Activated T-helper 17 cell treated with anti-CD3 and anti-CD28 coated beads, Interleukin-2, amount 50 U/mL, for 72 hours (primary cell): ENCODE measurements at regions not wholly inside any gene's neighbourhood (a gene's known extent, or its start where the extent isn't known, plus 50 kb on each side); places are given as distances from the start of the nearest gene placed in this dataset.
"Not testable (repeated sequence)": the region's sequence is repeated elsewhere in the genome, so short reads cannot be mapped to it uniquely, and the experiment has no call there.

Source experiments
- ATAC-seq: fragments of 150-1000 bp; cut with Tn5 transposase; replicated peaks from 2 replicates; pipeline ENCODE4 v1.10.0; 2021; ENCODE audit warnings: mild to moderate bottlenecking, moderate library complexity
- H3K27ac Mint-ChIP-seq: one replicate; pipeline ENCODE4 v1.8.0; 2022; ENCODE audit warnings: mixed read lengths
- H3K27me3 Mint-ChIP-seq: one replicate; pipeline ENCODE4 v1.8.0; 2022; ENCODE audit warnings: mixed read lengths
- H3K36me3 Mint-ChIP-seq: one replicate; pipeline ENCODE4 v1.8.0; 2022; ENCODE audit warnings: low read depth, mild to moderate bottlenecking, mixed read lengths
- H3K4me1 Mint-ChIP-seq: one replicate; pipeline ENCODE4 v1.8.0; 2022; ENCODE audit warnings: mixed read lengths
- H3K4me3 Mint-ChIP-seq: one replicate; pipeline ENCODE4 v1.8.0; 2022; ENCODE audit warnings: mild to moderate bottlenecking, mixed read lengths
- H3K9me3 Mint-ChIP-seq: one replicate; pipeline ENCODE4 v1.8.0; 2022; ENCODE audit warnings: mixed read lengths

DNA sequence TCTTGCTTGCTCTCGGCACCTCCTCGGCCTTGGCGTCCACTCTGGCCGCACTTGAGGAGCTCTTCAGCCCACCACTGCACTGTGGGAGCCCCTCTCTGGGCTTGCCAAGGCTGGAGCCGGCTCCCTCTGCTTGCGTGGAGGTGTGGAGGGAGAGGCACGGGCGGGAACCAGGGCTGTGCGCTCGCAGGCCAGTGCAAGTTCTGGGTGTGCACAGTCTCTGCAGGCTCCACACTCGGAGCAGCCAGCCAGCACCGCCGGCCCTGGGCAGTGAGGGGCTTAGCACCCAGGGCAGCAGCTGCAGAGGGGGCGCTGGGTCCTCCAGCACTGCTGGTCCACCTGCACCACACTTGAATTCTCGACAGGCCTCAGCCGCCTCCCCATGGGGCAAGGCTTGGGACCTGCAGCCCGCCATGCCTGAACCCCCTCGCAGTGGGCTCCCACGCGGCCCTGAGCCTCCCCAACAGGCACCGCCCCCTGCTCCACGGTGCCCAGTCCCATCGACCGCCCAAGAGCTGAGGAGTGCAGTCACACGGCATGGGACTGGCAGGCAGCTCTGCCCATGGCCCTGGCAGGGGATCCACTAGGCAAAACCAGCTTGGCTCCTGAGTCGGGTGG, 411.2 kb upstream of the CHAC2 start:
- Mint-ChIP-seq H3K4me1 (no peaks in the 10 kb centered on the region), H3K4me3 (no peak overlapping the region), H3K9me3 (peaks cover 7% of the 10 kb centered on the region), H3K27ac (no peak overlapping the region), H3K27me3 (no peaks in the 10 kb centered on the region), H3K36me3 (no peaks in the 10 kb centered on the region)
- ATAC-seq: no peak

DNA sequence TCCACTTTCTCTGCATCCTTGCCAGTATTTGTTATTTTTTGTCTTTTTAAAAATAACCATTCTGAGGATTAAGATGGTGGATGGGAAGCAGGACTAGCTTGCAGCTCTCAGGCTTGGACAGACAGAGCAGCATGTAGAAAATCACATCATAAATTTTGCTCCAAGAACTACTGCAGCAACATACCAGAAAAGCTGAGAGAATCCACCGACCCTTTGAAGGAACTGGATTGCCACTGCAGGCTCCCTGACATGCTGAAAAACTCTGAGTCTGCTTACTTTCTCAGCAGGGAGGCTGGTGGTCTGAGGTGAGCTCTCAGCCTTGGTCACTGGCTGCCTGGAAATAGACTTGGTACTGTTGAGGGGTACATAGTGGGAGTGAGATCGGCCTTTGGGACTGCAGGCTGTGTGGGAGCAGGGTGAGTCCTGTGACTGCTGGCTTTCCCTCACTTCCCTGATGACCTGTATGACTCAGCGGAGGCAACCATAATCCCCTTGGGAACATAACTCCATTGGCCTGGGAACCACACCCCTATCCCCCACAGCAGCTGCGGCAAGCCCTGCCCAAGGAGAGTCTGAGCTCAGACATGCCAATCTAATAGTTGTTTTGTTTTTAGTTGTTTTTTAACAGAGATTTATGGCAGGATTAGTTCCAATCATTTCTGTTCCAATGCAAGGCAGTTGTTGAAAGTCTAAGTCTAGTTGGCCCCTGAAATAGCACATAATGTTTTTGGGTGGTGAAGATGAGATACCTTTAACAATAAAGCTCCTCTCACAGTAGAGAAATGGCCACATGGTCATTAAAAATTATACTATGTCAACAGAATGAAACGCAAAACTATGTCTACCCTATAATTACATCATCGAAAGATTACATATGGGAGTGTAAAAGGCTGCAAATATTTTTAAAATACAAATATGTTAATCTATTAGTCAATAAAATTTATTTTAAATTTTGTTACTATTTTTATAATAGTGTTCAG, 414.2 kb upstream of the CHAC2 start:
- Mint-ChIP-seq H3K27ac (no peak overlapping the region), H3K4me3 (no peak overlapping the region), H3K36me3 (no peaks in the 10 kb centered on the region), H3K4me1 (no peaks in the 10 kb centered on the region), H3K9me3 (peaks cover 7% of the 10 kb centered on the region), H3K27me3 (peaks cover 2% of the 10 kb centered on the region)
- no peak for ATAC-seq

GRCh38 chr2:53347269-53347668, 420.3 kb upstream of the CHAC2 start:
- H3K4me3 Mint-ChIP-seq: no peak overlapping the region

GRCh38 chr2:53342248-53342647, 425.4 kb upstream of the CHAC2 start:
- no peaks in the 10 kb centered on the region for H3K27me3 Mint-ChIP-seq
- no peaks in the 10 kb centered on the region for H3K9me3 Mint-ChIP-seq
- no peaks in the 10 kb centered on the region for H3K4me1 Mint-ChIP-seq
- no peak overlapping the region for H3K27ac Mint-ChIP-seq
- no peak overlapping the region for H3K4me3 Mint-ChIP-seq
- ATAC-seq: no peak
- H3K36me3 Mint-ChIP-seq: no peaks in the 10 kb centered on the region

More at GRCh38 chr2:53347269-53347668, 420.3 kb upstream of the CHAC2 start:
- H3K4me1 Mint-ChIP-seq: no peaks in the 10 kb centered on the region
- H3K27me3 Mint-ChIP-seq: peaks cover 2% of the 10 kb centered on the region
- H3K9me3 Mint-ChIP-seq: no peaks in the 10 kb centered on the region
- H3K36me3 Mint-ChIP-seq: no peaks in the 10 kb centered on the region
- ATAC-seq: no peak
- H3K27ac Mint-ChIP-seq: no peak overlapping the region

GRCh38 chr2:53334610-53335009, 433.0 kb upstream of the CHAC2 start:
- Mint-ChIP-seq H3K4me1 (peaks cover 5% of the 10 kb centered on the region), H3K36me3 (no peaks in the 10 kb centered on the region), H3K9me3 (no peaks in the 10 kb centered on the region), H3K27ac (no peak overlapping the region), H3K27me3 (no peaks in the 10 kb centered on the region), H3K4me3 (no peak overlapping the region)
- no peak for ATAC-seq

GRCh38 chr2:53331667-53332066, 435.9 kb upstream of the CHAC2 start:
- Mint-ChIP-seq H3K27ac (no peak overlapping the region), H3K4me1 (peaks cover 5% of the 10 kb centered on the region), H3K27me3 (peaks cover 3% of the 10 kb centered on the region), H3K4me3 (no peak overlapping the region), H3K36me3 (no peaks in the 10 kb centered on the region), H3K9me3 (no peaks in the 10 kb centered on the region)
- ATAC-seq: no peak

DNA sequence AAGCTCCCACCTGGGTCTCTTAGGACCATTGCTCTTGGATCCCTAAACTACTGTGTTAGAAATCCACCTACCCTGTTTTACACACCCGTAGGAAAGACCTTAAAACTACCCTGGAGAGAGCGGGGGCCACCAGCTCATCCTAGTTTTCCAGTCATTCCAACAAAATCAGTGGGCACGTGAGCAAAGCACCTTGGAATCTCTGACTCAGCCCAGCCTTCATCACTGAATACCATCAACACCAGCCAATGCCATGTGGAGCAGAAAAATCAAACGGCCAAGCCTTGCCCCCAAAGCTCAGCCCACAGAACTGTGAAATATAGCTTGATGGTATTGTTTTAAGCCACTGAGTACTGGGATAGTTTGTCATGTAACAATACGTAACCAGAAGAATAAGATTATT, 449.7 kb upstream of the CHAC2 start:
- no peaks in the 10 kb centered on the region for H3K36me3 Mint-ChIP-seq
- no peak overlapping the region for H3K4me3 Mint-ChIP-seq
- no peaks in the 10 kb centered on the region for H3K4me1 Mint-ChIP-seq
- no peak overlapping the region for H3K27ac Mint-ChIP-seq
- ATAC-seq: no peak
- H3K27me3 Mint-ChIP-seq: no peaks in the 10 kb centered on the region
- H3K9me3 Mint-ChIP-seq: no peaks in the 10 kb centered on the region

GRCh38 chr2:53315149-53315548, 452.5 kb upstream of the CHAC2 start:
- H3K36me3 Mint-ChIP-seq: no peaks in the 10 kb centered on the region
- H3K4me3 Mint-ChIP-seq: no peak overlapping the region
- no peaks in the 10 kb centered on the region for H3K4me1 Mint-ChIP-seq
- no peak for ATAC-seq
- no peaks in the 10 kb centered on the region for H3K27me3 Mint-ChIP-seq
- H3K27ac Mint-ChIP-seq: no peak overlapping the region
- no peaks in the 10 kb centered on the region for H3K9me3 Mint-ChIP-seq

GRCh38 chr2:53314718-53315117, 452.9 kb upstream of the CHAC2 start:
- H3K27ac Mint-ChIP-seq: no peak overlapping the region
- H3K36me3 Mint-ChIP-seq: no peaks in the 10 kb centered on the region
- no peaks in the 10 kb centered on the region for H3K4me1 Mint-ChIP-seq
- ATAC-seq: no peak
- no peaks in the 10 kb centered on the region for H3K27me3 Mint-ChIP-seq
- no peaks in the 10 kb centered on the region for H3K9me3 Mint-ChIP-seq
- no peak overlapping the region for H3K4me3 Mint-ChIP-seq

DNA sequence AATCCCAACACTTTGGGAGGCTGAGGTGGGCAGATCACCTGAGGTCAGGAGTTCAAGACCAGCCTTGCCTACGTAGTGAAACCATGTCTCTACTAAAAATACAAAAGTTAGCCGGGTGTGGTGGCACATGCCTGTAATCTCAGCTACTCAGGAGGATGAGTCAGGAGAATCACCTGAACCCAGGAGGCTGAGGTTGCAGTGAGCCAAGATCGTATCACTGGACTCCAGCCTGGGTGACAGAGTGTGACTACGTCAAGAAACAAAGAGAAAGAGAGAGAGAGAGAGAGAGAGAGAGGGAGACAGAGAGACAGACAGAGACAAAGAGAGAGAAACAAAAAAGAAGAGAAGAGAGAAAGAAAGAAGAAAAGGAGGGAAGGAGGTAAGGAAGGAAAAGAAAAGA, 454.0 kb upstream of the CHAC2 start:
- H3K9me3 Mint-ChIP-seq, H3K4me1 Mint-ChIP-seq, H3K27me3 Mint-ChIP-seq, H3K4me3 Mint-ChIP-seq, ATAC-seq, H3K36me3 Mint-ChIP-seq, H3K27ac Mint-ChIP-seq: not testable (repeated sequence)

GRCh38 chr2:53312721-53313120, 454.9 kb upstream of the CHAC2 start:
- no peaks in the 10 kb centered on the region for H3K36me3 Mint-ChIP-seq
- H3K4me1 Mint-ChIP-seq: no peaks in the 10 kb centered on the region
- H3K27ac Mint-ChIP-seq: no peak overlapping the region
- H3K4me3 Mint-ChIP-seq: no peak overlapping the region
- H3K27me3 Mint-ChIP-seq: no peaks in the 10 kb centered on the region
- H3K9me3 Mint-ChIP-seq: no peaks in the 10 kb centered on the region
- ATAC-seq: no peak

GRCh38 chr2:53312181-53312580, 455.4 kb upstream of the CHAC2 start:
- H3K4me3 Mint-ChIP-seq: no peak overlapping the region
- H3K4me1 Mint-ChIP-seq: no peaks in the 10 kb centered on the region
- ATAC-seq: no peak
- no peaks in the 10 kb centered on the region for H3K36me3 Mint-ChIP-seq
- H3K27ac Mint-ChIP-seq: no peak overlapping the region
- H3K27me3 Mint-ChIP-seq: no peaks in the 10 kb centered on the region
- H3K9me3 Mint-ChIP-seq: no peaks in the 10 kb centered on the region

GRCh38 chr2:53303012-53303578, 464.5 kb upstream of the CHAC2 start:
- Mint-ChIP-seq H3K27me3 (no peaks in the 10 kb centered on the region), H3K4me3 (no peak overlapping the region), H3K9me3 (no peaks in the 10 kb centered on the region), H3K27ac (no peak overlapping the region), H3K4me1 (no peaks in the 10 kb centered on the region), H3K36me3 (no peaks in the 10 kb centered on the region)
- ATAC-seq: no peak

DNA sequence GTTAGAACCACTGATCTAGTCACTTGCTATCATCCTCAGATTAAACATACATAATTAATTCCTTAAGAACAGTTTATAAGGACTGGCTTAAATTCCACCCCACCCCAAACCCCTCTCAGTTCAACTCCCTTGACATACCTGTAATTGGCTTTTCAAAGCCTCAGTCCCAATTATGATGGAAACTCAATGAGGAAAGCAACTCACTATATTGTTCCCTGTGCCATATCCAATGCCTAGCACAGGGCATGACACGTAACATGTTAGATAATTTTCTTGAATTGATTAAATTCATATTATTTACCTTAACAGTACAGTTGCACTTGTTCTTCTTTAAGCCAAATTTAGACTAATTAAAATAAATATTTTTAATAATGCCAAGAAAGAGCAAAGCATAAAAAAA, 465.1 kb upstream of the CHAC2 start:
- no peaks in the 10 kb centered on the region for H3K4me1 Mint-ChIP-seq
- no peak for ATAC-seq
- H3K27ac Mint-ChIP-seq: no peak overlapping the region
- no peaks in the 10 kb centered on the region for H3K9me3 Mint-ChIP-seq
- H3K36me3 Mint-ChIP-seq: no peaks in the 10 kb centered on the region
- H3K27me3 Mint-ChIP-seq: no peaks in the 10 kb centered on the region
- H3K4me3 Mint-ChIP-seq: no peak overlapping the region
